Esophagus squamous epithelium (tissue), 4 donors: ENCODE measurements at regions not wholly inside any gene's neighbourhood (a gene's known extent, or its start where the extent isn't known, plus 50 kb on each side); places are given as distances from the start of the nearest gene placed in this dataset.

Source experiments
- CTCF ChIP-seq, 6 experiments: fragments of 450-650 bp in 4 of 6; fragments of 200-600 bp in 2 of 6; sonication (generic) in 2 of 6; IDR thresholded peaks; one replicate each; pipeline ENCODE4 v1.5.1; 2016 to 2019; ENCODE audit warnings: antibody characterized with exemption in 6 of 6, mild to moderate bottlenecking in 4 of 6, moderate library complexity in 4 of 6
- POLR2A ChIP-seq, 4 donors: fragments of 450-650 bp; IDR thresholded peaks; one replicate each; pipeline ENCODE4 v1.6.1; 2017; ENCODE audit warnings: antibody characterized with exemption in 4 of 4, mild to moderate bottlenecking in 4 of 4, moderate library complexity in 3 of 4

GRCh38 chr3:107217172-107217571, 160.1 kb upstream of the CCDC54 start:
- no peak for TF ChIP-seq CTCF (IDR thresholded peaks at IDR 0.05)
- TF ChIP-seq POLR2A (IDR thresholded peaks at IDR 0.05) = no peak
